Neural cell (in vitro differentiated cells): ENCODE measurements at regions not wholly inside any gene's neighbourhood (a gene's known extent, or its start where the extent isn't known, plus 50 kb on each side); places are given as distances from the start of the nearest gene placed in this dataset.

ENCODE experiments used
- H2AFZ ChIP-seq: fragments of 200-600, 300-800 bp; sonication (generic), shearing (Covaris generic); 2 replicates; pipeline ENCODE4 v1.6.0; 2014; ENCODE audit warnings: low read depth, mild to moderate bottlenecking, antibody characterized with exemption, low read length, moderate library complexity
- H3F3A ChIP-seq: fragments of 200-600 bp; shearing (Covaris generic); 2 replicates; pipeline ENCODE4 v1.6.1; 2016; ENCODE audit warnings: mild to moderate bottlenecking, moderate library complexity, mixed read lengths, antibody characterized with exemption, low read length; ENCODE audit not compliant: insufficient read depth, poor library complexity, severe bottlenecking
- H3K27ac ChIP-seq: fragments of 200-600, 300-800 bp; sonication (generic), shearing (Covaris generic); 2 replicates; pipeline ENCODE4 v1.5.1; 2014; ENCODE audit warnings: mild to moderate bottlenecking, low read length, moderate library complexity
- H3K27me3 ChIP-seq: fragments of 300-800, 200-600 bp; sonication (generic), shearing (Covaris generic); 2 replicates; pipeline ENCODE4 v1.6.0; 2014; ENCODE audit warnings: mild to moderate bottlenecking, low read depth, low read length, moderate library complexity; ENCODE audit not compliant: insufficient read depth
- H3K36me3 ChIP-seq: fragments of 300-800, 200-600 bp; sonication (generic), shearing (Covaris generic); 2 replicates; pipeline ENCODE4 v1.5.1; 2014; ENCODE audit warnings: mild to moderate bottlenecking, antibody characterized with exemption, low read length, moderate library complexity; ENCODE audit not compliant: insufficient read depth
- H3K4me2 ChIP-seq: fragments of 300-800, 200-600 bp; sonication (generic), shearing (Covaris generic); 2 replicates; pipeline ENCODE4 v1.6.0; 2014; ENCODE audit warnings: mild to moderate bottlenecking, low read length
- H3K4me3 ChIP-seq: fragments of 300-800, 200-600 bp; sonication (generic), shearing (Covaris generic); 2 replicates; pipeline ENCODE4 v1.5.1; 2014; ENCODE audit warnings: mild to moderate bottlenecking, low read length, moderate library complexity
- H3K79me2 ChIP-seq: fragments of 200-600 bp; shearing (Covaris generic); replicated peaks from 2 replicates; pipeline ENCODE4 v1.6.0; 2014; ENCODE audit warnings: mild to moderate bottlenecking, low read length, moderate library complexity; ENCODE audit not compliant: insufficient read depth
- H3K9ac ChIP-seq: fragments of 300-800, 200-600 bp; sonication (generic), shearing (Covaris generic); 2 replicates; pipeline ENCODE4 v1.6.1; 2016; ENCODE audit warnings: mild to moderate bottlenecking, low read length, mixed read lengths
- H3K9me2 ChIP-seq: fragments of 200-600 bp; shearing (Covaris generic); 2 replicates; pipeline ENCODE4 v1.6.1; 2016; ENCODE audit warnings: mild to moderate bottlenecking, low read length, mixed read lengths; ENCODE audit not compliant: insufficient read depth
- H3K9me3 ChIP-seq: fragments of 200-600, 300-800 bp; sonication (generic), shearing (Covaris generic); 2 replicates; pipeline ENCODE4 v1.6.1; 2016; ENCODE audit warnings: mild to moderate bottlenecking, mixed run types, low read length, moderate library complexity, mixed read lengths
- H4K20me1 ChIP-seq: fragments of 200-600 bp; shearing (Covaris generic); 2 replicates; pipeline ENCODE4 v1.6.1; 2016; ENCODE audit warnings: mild to moderate bottlenecking, mixed run types; ENCODE audit not compliant: insufficient read depth
- CTCF ChIP-seq: fragments of 450-650 bp; IDR thresholded peaks from 2 replicates; pipeline ENCODE4 v1.5.1; 2014; ENCODE audit warnings: antibody characterized with exemption, mild to moderate bottlenecking, moderate library complexity; ENCODE audit not compliant: poor library complexity, severe bottlenecking
- EP300 ChIP-seq: fragments of 450-650 bp; conservative IDR thresholded peaks from 2 replicates; pipeline ENCODE4 v1.6.1; 2014; ENCODE audit warnings: antibody characterized with exemption, mild to moderate bottlenecking, moderate library complexity; ENCODE audit not compliant: poor library complexity, severe bottlenecking
- EZH2 ChIP-seq: fragments of 200-600, 300-800 bp; shearing (Covaris generic), sonication (generic); IDR thresholded peaks from 2 replicates; pipeline ENCODE4 v1.6.1; 2014; ENCODE audit warnings: antibody characterized with exemption, low read length, borderline replicate concordance, mild to moderate bottlenecking; ENCODE audit not compliant: insufficient read depth, poor library complexity, severe bottlenecking
- MXI1 ChIP-seq: fragments of 450-650 bp; conservative IDR thresholded peaks from 2 replicates; pipeline ENCODE4 v1.6.1; 2014; ENCODE audit warnings: antibody characterized with exemption, mild to moderate bottlenecking; ENCODE audit not compliant: poor library complexity, severe bottlenecking
- POLR2AphosphoS5 ChIP-seq: IDR thresholded peaks from 2 replicates; pipeline ENCODE4 v1.6.1; 2012
- RAD21 ChIP-seq: fragments of 450-650 bp; conservative IDR thresholded peaks from 2 replicates; pipeline ENCODE4 v1.6.1; 2014; ENCODE audit warnings: antibody characterized with exemption, mild to moderate bottlenecking, moderate library complexity
- SMC3 ChIP-seq: fragments of 450-650 bp; conservative IDR thresholded peaks from 2 replicates; pipeline ENCODE4 v1.6.1; 2014; ENCODE audit warnings: antibody characterized with exemption, mild to moderate bottlenecking, moderate library complexity; ENCODE audit not compliant: poor library complexity
- TAF1 ChIP-seq: IDR thresholded peaks from 2 replicates; pipeline ENCODE4 v1.6.1; 2012; ENCODE audit warnings: low read depth
- TF ChIP-seq, protein P1 (sequence below): IDR thresholded peaks from 2 replicates; pipeline ENCODE4 v1.6.1; 2012; ENCODE audit warnings: borderline replicate concordance

- H3F3A ChIP-seq = no peaks in the 10 kb centered on the region
- H3K4me3 ChIP-seq = no peak overlapping the region
- H3K27me3 ChIP-seq = no peaks in the 10 kb centered on the region
- no peaks in the 10 kb centered on the region for H4K20me1 ChIP-seq
- H2AFZ ChIP-seq = no peak overlapping the region
- no peaks in the 10 kb centered on the region for H3K79me2 ChIP-seq
- H3K9me3 ChIP-seq = no peaks in the 10 kb centered on the region
- TF ChIP-seq TAF1 = no peak
- TF ChIP-seq, protein P1, sequence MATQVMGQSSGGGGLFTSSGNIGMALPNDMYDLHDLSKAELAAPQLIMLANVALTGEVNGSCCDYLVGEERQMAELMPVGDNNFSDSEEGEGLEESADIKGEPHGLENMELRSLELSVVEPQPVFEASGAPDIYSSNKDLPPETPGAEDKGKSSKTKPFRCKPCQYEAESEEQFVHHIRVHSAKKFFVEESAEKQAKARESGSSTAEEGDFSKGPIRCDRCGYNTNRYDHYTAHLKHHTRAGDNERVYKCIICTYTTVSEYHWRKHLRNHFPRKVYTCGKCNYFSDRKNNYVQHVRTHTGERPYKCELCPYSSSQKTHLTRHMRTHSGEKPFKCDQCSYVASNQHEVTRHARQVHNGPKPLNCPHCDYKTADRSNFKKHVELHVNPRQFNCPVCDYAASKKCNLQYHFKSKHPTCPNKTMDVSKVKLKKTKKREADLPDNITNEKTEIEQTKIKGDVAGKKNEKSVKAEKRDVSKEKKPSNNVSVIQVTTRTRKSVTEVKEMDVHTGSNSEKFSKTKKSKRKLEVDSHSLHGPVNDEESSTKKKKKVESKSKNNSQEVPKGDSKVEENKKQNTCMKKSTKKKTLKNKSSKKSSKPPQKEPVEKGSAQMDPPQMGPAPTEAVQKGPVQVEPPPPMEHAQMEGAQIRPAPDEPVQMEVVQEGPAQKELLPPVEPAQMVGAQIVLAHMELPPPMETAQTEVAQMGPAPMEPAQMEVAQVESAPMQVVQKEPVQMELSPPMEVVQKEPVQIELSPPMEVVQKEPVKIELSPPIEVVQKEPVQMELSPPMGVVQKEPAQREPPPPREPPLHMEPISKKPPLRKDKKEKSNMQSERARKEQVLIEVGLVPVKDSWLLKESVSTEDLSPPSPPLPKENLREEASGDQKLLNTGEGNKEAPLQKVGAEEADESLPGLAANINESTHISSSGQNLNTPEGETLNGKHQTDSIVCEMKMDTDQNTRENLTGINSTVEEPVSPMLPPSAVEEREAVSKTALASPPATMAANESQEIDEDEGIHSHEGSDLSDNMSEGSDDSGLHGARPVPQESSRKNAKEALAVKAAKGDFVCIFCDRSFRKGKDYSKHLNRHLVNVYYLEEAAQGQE = no peak
- TF ChIP-seq RAD21 = no peak
- no peak for TF ChIP-seq SMC3
- no peak for TF ChIP-seq MXI1
- TF ChIP-seq POLR2AphosphoS5 = no peak
- no peak for TF ChIP-seq EP300
- no peak for TF ChIP-seq CTCF
- no peak for TF ChIP-seq EZH2
- H3K9me2 ChIP-seq = no peaks in the 10 kb centered on the region
- H3K4me2 ChIP-seq = no peak overlapping the region
- H3K27ac ChIP-seq = no peak overlapping the region
- no peaks in the 10 kb centered on the region for H3K36me3 ChIP-seq
- H3K9ac ChIP-seq = no peak overlapping the region
Observed at GRCh38 chr5:124825983-124826337, 79.5 kb upstream of the ZNF608 start.

DNA sequence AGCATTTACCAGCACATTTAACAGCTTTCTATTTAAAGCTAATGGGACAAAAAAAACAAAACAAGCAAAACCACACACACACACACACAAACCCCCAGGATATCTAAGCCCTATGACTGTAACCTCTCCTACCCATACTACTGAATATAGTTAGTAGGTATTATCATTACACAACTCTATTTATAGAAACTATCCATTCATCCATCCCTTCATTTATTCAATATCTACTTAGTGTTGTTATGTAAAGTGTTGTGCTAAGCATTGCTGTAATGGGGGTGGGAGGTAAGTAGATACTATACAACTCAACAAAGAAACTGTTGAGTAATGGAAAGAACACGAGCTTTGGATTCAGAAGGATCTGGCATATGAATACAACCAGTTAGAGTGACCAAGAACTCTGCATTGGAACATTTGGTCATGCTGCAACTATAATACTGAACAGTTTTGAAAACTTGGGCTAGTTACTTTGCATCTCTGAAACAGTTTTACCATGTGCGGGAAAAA lies 82.3 kb upstream of the ZNF608 start:
- H3K9ac ChIP-seq = no peak overlapping the region
- H3K4me2 ChIP-seq = no peak overlapping the region
- H3K27me3 ChIP-seq = no peaks in the 10 kb centered on the region
- no peaks in the 10 kb centered on the region for H3F3A ChIP-seq
- no peak overlapping the region for H3K27ac ChIP-seq
- H3K79me2 ChIP-seq = no peaks in the 10 kb centered on the region
- no peak overlapping the region for H3K4me3 ChIP-seq
- no peak overlapping the region for H2AFZ ChIP-seq
- H4K20me1 ChIP-seq = no peaks in the 10 kb centered on the region
- H3K9me3 ChIP-seq = no peaks in the 10 kb centered on the region
- TF ChIP-seq TAF1 = no peak
- TF ChIP-seq RAD21 = no peak
- TF ChIP-seq CTCF = no peak
- no peak for TF ChIP-seq EZH2
- TF ChIP-seq POLR2AphosphoS5 = no peak
- no peak for TF ChIP-seq SMC3
- TF ChIP-seq EP300 = no peak
- no peaks in the 10 kb centered on the region for H3K36me3 ChIP-seq
- H3K9me2 ChIP-seq = no peaks in the 10 kb centered on the region
